ENCODE measurements at regions not wholly inside any gene's neighbourhood (a gene's known extent, or its start where the extent isn't known, plus 50 kb on each side); places are given as distances from the start of the nearest gene placed in this dataset.

DNA sequence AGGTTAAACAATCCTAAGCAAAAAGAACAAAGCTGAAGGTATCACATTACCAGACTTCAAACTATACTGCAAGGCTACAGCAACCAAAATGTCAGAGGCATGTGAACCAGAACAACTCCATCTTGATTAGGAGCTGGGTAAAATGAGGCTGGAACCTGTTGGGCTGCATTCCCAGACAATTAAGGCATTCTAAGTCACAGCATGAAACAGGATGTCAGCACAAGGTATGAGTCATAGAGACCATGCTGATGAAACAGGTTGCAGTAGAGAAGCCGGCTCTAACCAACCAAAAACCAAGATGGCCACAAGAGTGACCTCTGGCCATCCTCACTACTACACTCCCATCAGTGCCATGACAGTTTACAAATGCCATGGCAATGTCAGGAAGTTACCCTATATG is 252.0 kb downstream of the RASEF start:
- TF ChIP-seq, protein P1, sequence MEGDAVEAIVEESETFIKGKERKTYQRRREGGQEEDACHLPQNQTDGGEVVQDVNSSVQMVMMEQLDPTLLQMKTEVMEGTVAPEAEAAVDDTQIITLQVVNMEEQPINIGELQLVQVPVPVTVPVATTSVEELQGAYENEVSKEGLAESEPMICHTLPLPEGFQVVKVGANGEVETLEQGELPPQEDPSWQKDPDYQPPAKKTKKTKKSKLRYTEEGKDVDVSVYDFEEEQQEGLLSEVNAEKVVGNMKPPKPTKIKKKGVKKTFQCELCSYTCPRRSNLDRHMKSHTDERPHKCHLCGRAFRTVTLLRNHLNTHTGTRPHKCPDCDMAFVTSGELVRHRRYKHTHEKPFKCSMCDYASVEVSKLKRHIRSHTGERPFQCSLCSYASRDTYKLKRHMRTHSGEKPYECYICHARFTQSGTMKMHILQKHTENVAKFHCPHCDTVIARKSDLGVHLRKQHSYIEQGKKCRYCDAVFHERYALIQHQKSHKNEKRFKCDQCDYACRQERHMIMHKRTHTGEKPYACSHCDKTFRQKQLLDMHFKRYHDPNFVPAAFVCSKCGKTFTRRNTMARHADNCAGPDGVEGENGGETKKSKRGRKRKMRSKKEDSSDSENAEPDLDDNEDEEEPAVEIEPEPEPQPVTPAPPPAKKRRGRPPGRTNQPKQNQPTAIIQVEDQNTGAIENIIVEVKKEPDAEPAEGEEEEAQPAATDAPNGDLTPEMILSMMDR (IDR thresholded peaks at IDR 0.05) = no peak
- TF ChIP-seq RAD21 (conservative IDR thresholded peaks at IDR 0.05 in 1 of 2, IDR thresholded peaks at IDR 0.05 in 1 of 2) (no peak), ESRRA (IDR thresholded peaks at IDR 0.05; ENCODE audit: borderline replicate concordance, low read length) (no peak), EP300 (IDR thresholded peaks at IDR 0.05) (no peak), FOSB (CRISPR knock-in tag; IDR thresholded peaks at IDR 0.05) (no peak), POLR2A (IDR thresholded peaks at IDR 0.05; ENCODE audit: low read length) (no peak), NFE2L2 (conservative IDR thresholded peaks at IDR 0.05; ENCODE audit: low read length) (no peak), JUN (IDR thresholded peaks at IDR 0.05) (no peak)

Measured in A549 (cell line).